Colonic mucosa (tissue), 4 donors: ENCODE measurements at regions not wholly inside any gene's neighbourhood (a gene's known extent, or its start where the extent isn't known, plus 50 kb on each side); places are given as distances from the start of the nearest gene placed in this dataset.

Experiments used
- DNase-seq: peaks from one replicate; pipeline ENCODE4 v3.0.0-alpha.2; 2020
- H3K27ac ChIP-seq: fragments of 200-600 bp; one replicate; pipeline ENCODE4 v1.8.0; 2021
- H3K27me3 ChIP-seq: fragments of 200-600 bp; one replicate; pipeline ENCODE4 v1.8.0; 2021
- H3K36me3 ChIP-seq: fragments of 200-600 bp; one replicate; pipeline ENCODE4 v1.8.0; 2021
- H3K4me1 ChIP-seq: fragments of 200-600 bp; one replicate; pipeline ENCODE4 v1.8.0; 2021; ENCODE audit warnings: mild to moderate bottlenecking
- H3K4me3 ChIP-seq: fragments of 200-600 bp; one replicate; pipeline ENCODE4 v1.8.0; 2021
- H3K9ac ChIP-seq, 2 donors: one replicate each; pipeline ENCODE4 v1.7.0; 2013; ENCODE audit warnings: control low read depth in 2 of 2, low read depth in 2 of 2, low read length in 2 of 2
- H3K9me3 ChIP-seq: fragments of 200-600 bp; one replicate; pipeline ENCODE4 v1.8.0; 2021
- CTCF ChIP-seq: fragments of 200-600 bp; IDR thresholded peaks from one replicate; pipeline ENCODE4 v1.8.0; 2022; ENCODE audit warnings: antibody characterized with exemption, mild to moderate bottlenecking
- intact Hi-C: fragments of 100-400 bp; cut with DNase I; formaldehyde crosslinking; loops from one replicate; pipeline ENCODE4 v1.14.1; 2022
- donor health status: healthy.
- donor health status: DM: no; HTN: no; CAD: no.
- donor health status: DM: no; HTN: no; CAD: no.

GRCh38 chr2:183807870-183808269 lies 683.6 kb downstream of the NUP35 start:
- Histone ChIP-seq H3K4me3 (no peak overlapping the region), H3K9me3 (no peaks in the 10 kb centered on the region), H3K27me3 (no peaks in the 10 kb centered on the region), H3K36me3 (no peaks in the 10 kb centered on the region), H3K9ac (no peak overlapping the region), H3K4me1 (no peaks in the 10 kb centered on the region), H3K27ac (no peak overlapping the region)
- intact Hi-C loops = no loop called here
- TF ChIP-seq CTCF = no peak
- no peak for DNase-seq

GRCh38 chr2:183809404-183809803 lies 685.2 kb downstream of the NUP35 start:
- H3K36me3 ChIP-seq = no peaks in the 10 kb centered on the region
- intact Hi-C loops = no loop called here
- H3K4me1 ChIP-seq = no peaks in the 10 kb centered on the region
- no peak for TF ChIP-seq CTCF
- H3K27ac ChIP-seq = no peak overlapping the region
- no peak overlapping the region for H3K4me3 ChIP-seq
- no peaks in the 10 kb centered on the region for H3K27me3 ChIP-seq
- DNase-seq = no peak
- H3K9me3 ChIP-seq = no peaks in the 10 kb centered on the region
- H3K9ac ChIP-seq = no peak overlapping the region

DNA sequence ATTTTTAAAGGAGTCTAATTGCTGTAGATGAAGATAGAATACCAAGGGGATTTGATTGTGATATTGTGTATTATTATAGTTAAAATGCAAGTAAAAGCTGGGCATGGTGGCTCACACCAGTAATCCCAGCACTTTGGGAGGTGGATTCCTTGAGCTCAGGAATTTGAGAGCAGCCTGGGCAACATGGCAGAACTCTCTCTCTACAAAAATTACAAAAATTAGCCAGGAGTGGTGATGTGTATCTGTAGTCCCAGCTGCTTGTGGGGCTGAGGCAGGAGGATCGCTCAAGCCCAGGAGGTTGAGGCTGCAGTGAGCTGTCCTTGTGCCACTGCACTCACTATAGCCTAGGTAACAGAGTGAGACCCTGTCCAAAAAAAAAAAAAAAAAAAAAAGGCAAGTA lies 687.0 kb downstream of the NUP35 start:
- Histone ChIP-seq H3K4me1 (no peaks in the 10 kb centered on the region), H3K27ac (no peak overlapping the region), H3K27me3 (no peaks in the 10 kb centered on the region), H3K36me3 (no peaks in the 10 kb centered on the region), H3K9ac (no peak overlapping the region), H3K9me3 (no peaks in the 10 kb centered on the region), H3K4me3 (no peak overlapping the region)
- no peak for DNase-seq
- no peak for TF ChIP-seq CTCF
- intact Hi-C loops = no loop called here

- no peaks in the 10 kb centered on the region for H3K36me3 ChIP-seq
- H3K27me3 ChIP-seq = no peaks in the 10 kb centered on the region
- no peaks in the 10 kb centered on the region for H3K9me3 ChIP-seq
- no peak for DNase-seq
- H3K4me3 ChIP-seq = no peak overlapping the region
- intact Hi-C loops = no loop called here
- H3K9ac ChIP-seq = no peak overlapping the region
- no peak for TF ChIP-seq CTCF
- H3K27ac ChIP-seq = no peak overlapping the region
- no peaks in the 10 kb centered on the region for H3K4me1 ChIP-seq
Measured at GRCh38 chr2:183812091-183812490, 687.8 kb downstream of the NUP35 start.

DNA sequence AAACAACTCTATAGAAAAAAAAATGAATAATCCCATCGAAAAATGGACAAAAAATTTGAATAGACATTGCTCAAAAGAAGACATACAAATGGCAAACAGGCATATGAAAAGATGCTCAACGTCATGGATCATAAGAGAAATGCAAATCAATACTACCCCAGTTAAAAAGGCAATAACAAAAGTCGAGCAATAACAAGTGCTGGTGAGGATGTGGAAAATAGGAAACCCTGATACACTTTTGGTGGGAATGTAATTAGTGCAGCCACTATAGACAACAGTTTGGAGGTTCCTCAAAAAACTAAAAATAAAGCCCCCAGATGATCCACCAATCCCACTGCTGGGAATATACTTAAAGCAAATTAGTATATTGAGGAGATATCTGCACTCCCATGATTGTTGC lies 701.5 kb downstream of the NUP35 start:
- H3K9me3 ChIP-seq = no peaks in the 10 kb centered on the region
- intact Hi-C loops = no loop called here
- no peak overlapping the region for H3K27ac ChIP-seq

More for the DNA sequence above, 701.5 kb downstream of the NUP35 start:
- H3K36me3 ChIP-seq = no peaks in the 10 kb centered on the region
- no peak overlapping the region for H3K4me3 ChIP-seq
- no peak for DNase-seq
- TF ChIP-seq CTCF = no peak
- H3K4me1 ChIP-seq = no peaks in the 10 kb centered on the region
- H3K9ac ChIP-seq = no peak overlapping the region
- no peaks in the 10 kb centered on the region for H3K27me3 ChIP-seq
